GM12878 (cell line): ENCODE measurements at regions not wholly inside any gene's neighbourhood (a gene's known extent, or its start where the extent isn't known, plus 50 kb on each side); places are given as distances from the start of the nearest gene placed in this dataset.

Experiments used
- ATAC-seq: fragments of 200-7000 bp; cut with Tn5 transposase; 3 replicates; pipeline ENCODE4 v1.9.1; 2020; ENCODE audit warnings: mild to moderate bottlenecking, moderate library complexity
- BruUV-seq: library from RNA; stranded (reverse); fragments of 400-500 nt; replicated peaks from 2 replicates; lab custom pipeline; 2021; lab: Mats Ljungman, UMichigan
- CTCF ChIA-PET: fragments of 300-600 bp; sonication (Branson Sonifier 250); formaldehyde crosslinking; extraction: SDS; loops from one replicate; lab custom pipeline; 2021; ENCODE audit warnings: inconsistent platforms; lab: Yijun Ruan, JAX
- POLR2A ChIA-PET: fragments of 350-600 bp; formaldehyde crosslinking; extraction: SDS; loops from one replicate; lab custom pipeline; 2021; ENCODE audit warnings: inconsistent platforms; lab: Charles Lee
- RAD21 ChIA-PET: fragments of 300-600 bp; sonication (Branson Sonifier 250); formaldehyde crosslinking; loops from one replicate; lab custom pipeline; 2023; ENCODE audit warnings: antibody characterized with exemption; ENCODE audit not compliant: unreplicated experiment; lab: Charles Lee
- SMC1A ChIA-PET: fragments of 300-600 bp; sonication (Branson Sonifier 250); formaldehyde crosslinking; loops from one replicate; lab custom pipeline; 2023; ENCODE audit not compliant: unreplicated experiment, uncharacterized antibody; lab: Charles Lee
- DNase-seq: peaks from one replicate; pipeline ENCODE4 v3.0.0-alpha.2; 2011; ENCODE audit warnings: low read depth, low spot score
- FAIRE-seq: peaks from 3 replicates; lab custom pipeline; 2011; peaks lifted over from hg19 to GRCh38; lab: Jason Lieb, UNC
- H2AFZ ChIP-seq: 2 replicates; pipeline ENCODE4 v1.6.0; 2011; ENCODE audit warnings: low read depth, low read length, control low read depth; ENCODE audit not compliant: control insufficient read depth
- H3K27ac ChIP-seq: 2 replicates; pipeline ENCODE4 v1.5.1; 2011; ENCODE audit warnings: control low read depth; ENCODE audit not compliant: control insufficient read depth, insufficient read depth
- H3K27me3 ChIP-seq, 2 experiments: replicated peaks in 1 of 2; 2 replicates each; pipeline versions ENCODE4 v1.6.0 to v1.6.1; 2011; ENCODE audit warnings: low read length in 1 of 2; ENCODE audit not compliant: control insufficient read depth in 2 of 2, insufficient read depth in 2 of 2
- H3K36me3 ChIP-seq, 2 experiments: 2 replicates each; pipeline ENCODE4 v1.5.1; 2011; ENCODE audit warnings: low read length in 1 of 2; ENCODE audit not compliant: control insufficient read depth in 2 of 2, insufficient read depth in 2 of 2
- H3K4me1 ChIP-seq: 2 replicates; pipeline ENCODE4 v1.6.1; 2011; ENCODE audit warnings: mild to moderate bottlenecking, low read length, moderate library complexity, mixed read lengths; ENCODE audit not compliant: control insufficient read depth, insufficient read depth
- H3K4me2 ChIP-seq: 2 replicates; pipeline ENCODE4 v1.6.0; 2011; ENCODE audit warnings: control low read depth; ENCODE audit not compliant: control insufficient read depth, insufficient read depth
- H3K4me3 ChIP-seq: fragments of 200-600 bp; sonication (generic); 2 replicates; pipeline ENCODE4 v1.5.1; 2016
- H3K79me2 ChIP-seq: 2 replicates; pipeline ENCODE4 v1.6.0; 2011; ENCODE audit warnings: low read length; ENCODE audit not compliant: control insufficient read depth, insufficient read depth
- H3K9ac ChIP-seq: 2 replicates; pipeline ENCODE4 v1.8.0; 2011; ENCODE audit warnings: low read length, control low read depth, mixed read lengths; ENCODE audit not compliant: control insufficient read depth, insufficient read depth
- H3K9me3 ChIP-seq: replicated peaks from 3 replicates; pipeline ENCODE4 v1.5.1; 2011; ENCODE audit warnings: mild to moderate bottlenecking, low read length; ENCODE audit not compliant: control insufficient read depth, insufficient read depth
- H4K20me1 ChIP-seq: 2 replicates; pipeline ENCODE4 v1.6.0; 2011; ENCODE audit not compliant: control insufficient read depth, insufficient read depth
- FOS ChIP-seq: IDR thresholded peaks from 3 replicates; pipeline ENCODE4 v1.6.1; 2011; ENCODE audit warnings: borderline replicate concordance; ENCODE audit not compliant: insufficient read length; ENCODE audit errors: extremely low read depth
- SUPT20H ChIP-seq: IDR thresholded peaks from 2 replicates; pipeline ENCODE4 v1.6.1; 2011; ENCODE audit warnings: low read depth, mild to moderate bottlenecking, low read length, moderate library complexity, borderline replicate concordance; ENCODE audit not compliant: control insufficient read depth
- TAF1 ChIP-seq: IDR thresholded peaks from 2 replicates; pipeline ENCODE4 v1.6.1; 2011; ENCODE audit warnings: mild to moderate bottlenecking, low read depth, low read length, borderline replicate concordance
- YY1 ChIP-seq: IDR thresholded peaks from 2 replicates; pipeline ENCODE4 v1.6.1; 2011; ENCODE audit warnings: low read depth, mild to moderate bottlenecking, low read length
- ZBTB4 ChIP-seq: fragments of 450-650 bp; formaldehyde crosslinking; IDR thresholded peaks from 2 replicates; pipeline ENCODE4 v1.4.0; 2022; ENCODE audit warnings: mild to moderate bottlenecking, moderate library complexity
- WGBS: methylation state at CpG from one replicate; pipeline ENCODE4 v1.1.6; 2016; ENCODE audit warnings: low lambda C conversion rate; ENCODE audit not compliant: insufficient replicate concordance, insufficient coverage; ENCODE audit errors: missing lambda C conversion rate; 5-methylcytosine and 5-hydroxymethylcytosine counted together
- in situ Hi-C: fragments of 300-500 bp; cut with MboI; formaldehyde crosslinking; loops from 9 replicates; pipeline ENCODE4 v1.14.3; 2018; ENCODE audit warnings: mixed read lengths
- intact Hi-C: fragments of 100-400 bp; cut with micrococcal nuclease; formaldehyde crosslinking; loops from one replicate; pipeline ENCODE4 v1.14.2; 2022; ENCODE audit not compliant: unreplicated experiment
- TF ChIP-seq, protein P1 (sequence below): IDR thresholded peaks from 2 replicates; pipeline ENCODE4 v1.6.1; 2011; ENCODE audit warnings: borderline replicate concordance, low read depth, mild to moderate bottlenecking, moderate library complexity, low read length; ENCODE audit not compliant: insufficient read depth, poor library complexity, severe bottlenecking
- TF ChIP-seq, protein P2 (sequence below): IDR thresholded peaks from 2 replicates; pipeline ENCODE4 v1.6.1; 2012; ENCODE audit warnings: low read depth, low read length, improper control_type of control experiment

DNA sequence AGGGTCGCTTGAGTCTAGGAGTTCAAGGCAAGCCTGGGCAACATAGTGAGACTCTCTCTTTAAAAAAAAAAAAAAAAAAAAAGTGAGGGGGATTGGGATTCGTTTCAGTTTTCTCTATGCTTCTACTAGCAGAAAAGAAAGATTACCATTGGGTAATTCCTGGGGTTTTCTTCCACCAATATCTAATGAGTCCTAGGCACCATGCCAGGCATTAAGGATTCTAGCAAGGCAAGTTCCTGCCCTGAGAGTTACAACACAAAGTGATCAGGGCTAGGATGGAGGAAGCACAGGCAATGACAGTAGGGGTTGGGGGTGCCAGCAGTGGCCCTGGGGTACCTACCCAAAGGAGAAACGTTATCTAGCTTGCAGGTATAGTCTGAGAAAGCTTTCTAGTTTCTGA, 90.8 kb downstream of the PCDH1 start:
- 3% methylated on average over 2 of the region's 3 CpGs for WGBS
- no peaks in the 10 kb centered on the region for H4K20me1 ChIP-seq

More for the DNA sequence above, 90.8 kb downstream of the PCDH1 start:
- Histone ChIP-seq H3K27me3 (peaks cover 0 to 3% of the 10 kb centered on the region in 2 experiments; a peak in 2 of 4 replicates), H3K9ac (no peak overlapping the region), H3K4me2 (no peak overlapping the region), H3K79me2 (no peaks in the 10 kb centered on the region), H3K27ac (no peak overlapping the region), H3K4me3 (no peak overlapping the region), H2AFZ (no peak overlapping the region), H3K9me3 (no peaks in the 10 kb centered on the region), H3K36me3 (no peaks in the 10 kb centered on the region), H3K4me1 (no peaks in the 10 kb centered on the region)
- intact Hi-C loops (no loop called here), in situ Hi-C loops (no loop called here)
- RAD21 ChIA-PET: no interaction called here
- POLR2A ChIA-PET: interaction anchor here (0.6 to 0.7 kb wide), 2 partner anchors 12 to 444 kb away, joined by 4 to 6 read pairs; partner anchors contain the start of gene PCDHGA3
- DNase-seq (no peak), FAIRE-seq (no peak), ATAC-seq (no peak)
- CTCF ChIA-PET: no interaction called here
- BruUV-seq: no TSS peak
- TF ChIP-seq, protein P1, sequence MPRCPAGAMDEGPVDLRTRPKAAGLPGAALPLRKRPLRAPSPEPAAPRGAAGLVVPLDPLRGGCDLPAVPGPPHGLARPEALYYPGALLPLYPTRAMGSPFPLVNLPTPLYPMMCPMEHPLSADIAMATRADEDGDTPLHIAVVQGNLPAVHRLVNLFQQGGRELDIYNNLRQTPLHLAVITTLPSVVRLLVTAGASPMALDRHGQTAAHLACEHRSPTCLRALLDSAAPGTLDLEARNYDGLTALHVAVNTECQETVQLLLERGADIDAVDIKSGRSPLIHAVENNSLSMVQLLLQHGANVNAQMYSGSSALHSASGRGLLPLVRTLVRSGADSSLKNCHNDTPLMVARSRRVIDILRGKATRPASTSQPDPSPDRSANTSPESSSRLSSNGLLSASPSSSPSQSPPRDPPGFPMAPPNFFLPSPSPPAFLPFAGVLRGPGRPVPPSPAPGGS: no peak
- no peak for TF ChIP-seq ZBTB4 (CRISPR knock-in tag)
- TF ChIP-seq TAF1: no peak
- TF ChIP-seq FOS: no peak
- no peak for TF ChIP-seq SUPT20H
- TF ChIP-seq, protein P2, sequence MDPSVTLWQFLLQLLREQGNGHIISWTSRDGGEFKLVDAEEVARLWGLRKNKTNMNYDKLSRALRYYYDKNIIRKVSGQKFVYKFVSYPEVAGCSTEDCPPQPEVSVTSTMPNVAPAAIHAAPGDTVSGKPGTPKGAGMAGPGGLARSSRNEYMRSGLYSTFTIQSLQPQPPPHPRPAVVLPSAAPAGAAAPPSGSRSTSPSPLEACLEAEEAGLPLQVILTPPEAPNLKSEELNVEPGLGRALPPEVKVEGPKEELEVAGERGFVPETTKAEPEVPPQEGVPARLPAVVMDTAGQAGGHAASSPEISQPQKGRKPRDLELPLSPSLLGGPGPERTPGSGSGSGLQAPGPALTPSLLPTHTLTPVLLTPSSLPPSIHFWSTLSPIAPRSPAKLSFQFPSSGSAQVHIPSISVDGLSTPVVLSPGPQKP: no peak
- TF ChIP-seq YY1: no peak
- SMC1A ChIA-PET: no interaction called here
